ENCODE measurements at regions not wholly inside any gene's neighbourhood (a gene's known extent, or its start where the extent isn't known, plus 50 kb on each side); places are given as distances from the start of the nearest gene placed in this dataset.

- TF ChIP-seq CTCF (IDR thresholded peaks at IDR 0.05; ENCODE audit: low read depth, low read length, missing input control) (no peak), REST (IDR thresholded peaks at IDR 0.05) (no peak), MAX (IDR thresholded peaks at IDR 0.05) (no peak)
These were observed 303.2 kb upstream of the MC4R start for GRCh38 chr18:60675801-60676200.
